Endothelial cell of umbilical vein (primary cell): ENCODE measurements at regions not wholly inside any gene's neighbourhood (a gene's known extent, or its start where the extent isn't known, plus 50 kb on each side); places are given as distances from the start of the nearest gene placed in this dataset.

Source experiments
- BruUV-seq: library from RNA; stranded (reverse); fragments of 400-500 nt; replicated peaks from 2 replicates; lab custom pipeline; 2021; lab: Mats Ljungman, UMichigan
- CTCF ChIA-PET: fragments of 300-600, 350-600 bp; sonication (Branson Sonifier 250); formaldehyde crosslinking; loops from one replicate; lab custom pipeline; 2021; ENCODE audit warnings: antibody characterized with exemption, inconsistent platforms; lab: Charles Lee
- POLR2A ChIA-PET: fragments of 300-600, 350-600 bp; sonication (Branson Sonifier 250); formaldehyde crosslinking; loops from one replicate; lab custom pipeline; 2021; ENCODE audit warnings: antibody characterized with exemption, inconsistent platforms; lab: Charles Lee
- DNase-seq: peaks from one replicate; pipeline ENCODE4 v3.0.0-alpha.2; 2011; ENCODE audit warnings: low read depth, low spot score
- FAIRE-seq: peaks from 2 replicates; lab custom pipeline; 2011; peaks lifted over from hg19 to GRCh38; lab: Jason Lieb, UNC
- H2AFZ ChIP-seq: 2 replicates; pipeline ENCODE4 v1.6.0; 2012; ENCODE audit warnings: low read depth, low read length, control low read depth, inconsistent platforms
- H3K27ac ChIP-seq: 2 replicates; pipeline ENCODE4 v1.5.1; 2011; ENCODE audit warnings: low read depth, mild to moderate bottlenecking, control low read depth, low read length, moderate library complexity; ENCODE audit not compliant: insufficient read depth
- H3K27me3 ChIP-seq, 2 experiments: 2 replicates each; pipeline versions ENCODE4 v1.6.0 to v1.6.1; 2011; ENCODE audit warnings: low read length in 2 of 2, mixed read lengths in 1 of 2; ENCODE audit not compliant: control insufficient read depth in 2 of 2, insufficient read depth in 2 of 2
- H3K36me3 ChIP-seq, 2 experiments: 2 replicates in 1 of 2; 3 replicates in 1 of 2; pipeline ENCODE4 v1.5.1; 2011; ENCODE audit warnings: low read length in 2 of 2, mild to moderate bottlenecking in 1 of 2, moderate library complexity in 1 of 2; ENCODE audit not compliant: control insufficient read depth in 2 of 2, insufficient read depth in 2 of 2; ENCODE audit errors: extremely low read depth in 1 of 2
- H3K4me1 ChIP-seq: 3 replicates; pipeline ENCODE4 v1.5.1; 2011; ENCODE audit warnings: mild to moderate bottlenecking, low read length; ENCODE audit not compliant: control insufficient read depth, insufficient read depth; ENCODE audit errors: extremely low read depth
- H3K4me2 ChIP-seq: 2 replicates; pipeline ENCODE4 v1.6.1; 2011; ENCODE audit warnings: low read length, control low read depth, mixed read lengths; ENCODE audit not compliant: insufficient read depth
- H3K4me3 ChIP-seq, 3 experiments: fragments of 200-600 bp in 1 of 3; sonication (generic), shearing (Covaris generic) in 1 of 3; replicated peaks in 1 of 3; 2 replicates each; pipeline ENCODE4 v1.5.1; 2011 to 2016; ENCODE audit warnings: control low read depth in 3 of 3, low read length in 3 of 3, mild to moderate bottlenecking in 2 of 3, inconsistent platforms in 1 of 3, low read depth in 1 of 3, moderate library complexity in 1 of 3; ENCODE audit not compliant: insufficient read depth in 1 of 3
- H3K79me2 ChIP-seq: 2 replicates; pipeline ENCODE4 v1.6.0; 2012; ENCODE audit warnings: low read length, inconsistent platforms; ENCODE audit not compliant: control insufficient read depth, insufficient read depth
- H3K9ac ChIP-seq: replicated peaks from 2 replicates; pipeline ENCODE3; 2011; ENCODE audit warnings: low read length, control low read depth; ENCODE audit not compliant: insufficient read depth; ENCODE audit errors: extremely low read depth
- H3K9me1 ChIP-seq: replicated peaks from 3 replicates; pipeline ENCODE4 v1.6.0; 2011; ENCODE audit warnings: mild to moderate bottlenecking, low read length; ENCODE audit not compliant: control insufficient read depth, insufficient read depth; ENCODE audit errors: extremely low read depth
- H3K9me3 ChIP-seq: replicated peaks from 2 replicates; pipeline ENCODE4 v1.5.1; 2012; ENCODE audit warnings: low read length, inconsistent platforms; ENCODE audit not compliant: control insufficient read depth, insufficient read depth
- H4K20me1 ChIP-seq: replicated peaks from 2 replicates; pipeline ENCODE3; 2011; ENCODE audit warnings: mild to moderate bottlenecking, low read length; ENCODE audit not compliant: control insufficient read depth, insufficient read depth; ENCODE audit errors: extremely low read depth
- CTCF ChIP-seq, 2 donors: IDR thresholded peaks; 1 replicate in 1 of 2; 2 replicates in 1 of 2; pipeline ENCODE4 v1.5.1; 2011; ENCODE audit warnings: low read length in 2 of 2, mild to moderate bottlenecking in 2 of 2, moderate library complexity in 2 of 2, control low read depth in 1 of 2, inconsistent platforms in 1 of 2, low read depth in 1 of 2; ENCODE audit not compliant: insufficient read depth in 1 of 2; ENCODE audit errors: extremely low read depth in 1 of 2
- EZH2 ChIP-seq: IDR thresholded peaks from 2 replicates; pipeline ENCODE4 v1.6.1; 2012; ENCODE audit warnings: borderline replicate concordance, low read depth, mild to moderate bottlenecking, moderate library complexity, low read length, inconsistent platforms; ENCODE audit not compliant: severe bottlenecking
- FOS ChIP-seq: IDR thresholded peaks from 2 replicates; pipeline ENCODE4 v1.6.1; 2011; ENCODE audit warnings: mild to moderate bottlenecking, low read length, moderate library complexity, borderline replicate concordance; ENCODE audit not compliant: insufficient read depth
- GATA2 ChIP-seq: IDR thresholded peaks from 2 replicates; pipeline ENCODE4 v1.7.0; 2011; ENCODE audit warnings: low read depth, mild to moderate bottlenecking, moderate library complexity, mixed read lengths, low read length; ENCODE audit not compliant: insufficient read length, insufficient read depth
- JUN ChIP-seq: IDR thresholded peaks from 2 replicates; pipeline ENCODE4 v1.6.1; 2011; ENCODE audit warnings: borderline replicate concordance, low read depth; ENCODE audit not compliant: insufficient read length, insufficient read depth
- MAX ChIP-seq: IDR thresholded peaks from 2 replicates; pipeline ENCODE4 v1.6.1; 2011; ENCODE audit not compliant: insufficient read depth, insufficient read length
- MYC ChIP-seq: IDR thresholded peaks from one replicate; pipeline ENCODE4 v1.6.1; 2011; ENCODE audit warnings: mild to moderate bottlenecking, low read depth, low read length
- POLR2A ChIP-seq: IDR thresholded peaks from 2 replicates; pipeline ENCODE4 v1.6.1; 2012; ENCODE audit warnings: low read depth, mild to moderate bottlenecking, control low read depth, low read length
- POLR2AphosphoS5 ChIP-seq: IDR thresholded peaks from 2 replicates; pipeline ENCODE4 v1.6.1; 2012; ENCODE audit warnings: low read depth, mild to moderate bottlenecking, control low read depth, low read length, moderate library complexity; ENCODE audit not compliant: insufficient read depth
- dilution Hi-C: fragments of 300-500 bp; cut with MboI; formaldehyde crosslinking; loops from one replicate; pipeline ENCODE4 v1.15.0; 2019; ENCODE audit warnings: low sequenced_read_pairs; ENCODE audit not compliant: extremely low pct_ligation_motif_present
- intact Hi-C: fragments of 100-400 bp; cut with micrococcal nuclease; formaldehyde crosslinking; loops from one replicate; pipeline ENCODE4 v1.10.0; 2022

GRCh38 chr7:51732951-51733350 lies 416.3 kb upstream of the COBL start:
- no peak overlapping the region for H3K4me2 ChIP-seq
- H3K9me3 ChIP-seq, result no peaks in the 10 kb centered on the region
- FAIRE-seq, result no peak
- no peak overlapping the region for H2AFZ ChIP-seq
- no peak for TF ChIP-seq FOS
- TF ChIP-seq EZH2, result no peak
- no peak for TF ChIP-seq MYC
- no peak for TF ChIP-seq CTCF (IDR thresholded peaks at IDR 0.05; ENCODE audit: extremely low read depth in 1 of 2, insufficient read depth in 1 of 2, low read depth in 1 of 2, low read length in 2 of 2)
- no peak for TF ChIP-seq POLR2AphosphoS5
- TF ChIP-seq MAX, result no peak
- TF ChIP-seq GATA2, result no peak
- no peak for TF ChIP-seq JUN
- no peak for TF ChIP-seq POLR2A
- no peaks in the 10 kb centered on the region for H3K9me1 ChIP-seq
- no peak for DNase-seq
- H3K4me1 ChIP-seq, result no peaks in the 10 kb centered on the region
- dilution Hi-C loops (no loop called here), intact Hi-C loops (no loop called here)
- no peak overlapping the region for H3K4me3 ChIP-seq
- no TSS peak for BruUV-seq
- ChIA-PET POLR2A (no interaction called here), CTCF (no interaction called here)
- no peaks in the 10 kb centered on the region for H3K79me2 ChIP-seq
- H3K27ac ChIP-seq, result no peak overlapping the region
- no peaks in the 10 kb centered on the region for H4K20me1 ChIP-seq
- no peak overlapping the region for H3K9ac ChIP-seq
- no peaks in the 10 kb centered on the region for H3K27me3 ChIP-seq
- no peaks in the 10 kb centered on the region for H3K36me3 ChIP-seq
